Activated CD4-positive, alpha-beta T cell treated with anti-CD3 and anti-CD28 coated beads, Interleukin-2, amount 10 ng/mL, durations not matched to agents 7 days and 5 days (primary cell): ENCODE measurements at regions not wholly inside any gene's neighbourhood (a gene's known extent, or its start where the extent isn't known, plus 50 kb on each side); places are given as distances from the start of the nearest gene placed in this dataset.

ENCODE experiments used
- CTCF ChIA-PET: fragments of 350-600 bp; sonication (Branson Sonifier 250); formaldehyde crosslinking; loops from one replicate; lab custom pipeline; 2021; ENCODE audit warnings: antibody characterized with exemption; lab: Charles Lee
- POLR2A ChIA-PET: fragments of 350-600 bp; sonication (Branson Sonifier 250); formaldehyde crosslinking; loops from one replicate; lab custom pipeline; 2021; ENCODE audit warnings: antibody characterized with exemption; lab: Charles Lee
- DNase-seq: peaks from one replicate; pipeline ENCODE4 v3.0.0-alpha.2; 2020
- H3K27ac Mint-ChIP-seq: one replicate; pipeline ENCODE4 v1.8.0; 2021; ENCODE audit warnings: mild to moderate bottlenecking, moderate library complexity, mixed read lengths
- H3K27me3 Mint-ChIP-seq: one replicate; pipeline ENCODE4 v1.8.0; 2021; ENCODE audit warnings: mixed read lengths
- H3K36me3 Mint-ChIP-seq: one replicate; pipeline ENCODE4 v1.8.0; 2021; ENCODE audit warnings: low read depth, mixed read lengths
- H3K4me1 Mint-ChIP-seq: one replicate; pipeline ENCODE4 v1.8.0; 2021; ENCODE audit warnings: mixed read lengths
- H3K4me3 Mint-ChIP-seq: one replicate; pipeline ENCODE4 v1.8.0; 2021; ENCODE audit warnings: mild to moderate bottlenecking, moderate library complexity, mixed read lengths
- H3K9me3 Mint-ChIP-seq: one replicate; pipeline ENCODE4 v1.8.0; 2021; ENCODE audit warnings: mixed read lengths

GRCh38 chr10:27599546-27599945 lies 95.4 kb downstream of the RAB18 start:
- CTCF ChIA-PET = no interaction called here
- Mint-ChIP-seq H3K27ac (no peak overlapping the region), H3K36me3 (no peaks in the 10 kb centered on the region), H3K9me3 (no peaks in the 10 kb centered on the region), H3K27me3 (peaks cover 20% of the 10 kb centered on the region), H3K4me1 (no peaks in the 10 kb centered on the region), H3K4me3 (no peak overlapping the region)
- POLR2A ChIA-PET = no interaction called here
- no peak for DNase-seq

DNA sequence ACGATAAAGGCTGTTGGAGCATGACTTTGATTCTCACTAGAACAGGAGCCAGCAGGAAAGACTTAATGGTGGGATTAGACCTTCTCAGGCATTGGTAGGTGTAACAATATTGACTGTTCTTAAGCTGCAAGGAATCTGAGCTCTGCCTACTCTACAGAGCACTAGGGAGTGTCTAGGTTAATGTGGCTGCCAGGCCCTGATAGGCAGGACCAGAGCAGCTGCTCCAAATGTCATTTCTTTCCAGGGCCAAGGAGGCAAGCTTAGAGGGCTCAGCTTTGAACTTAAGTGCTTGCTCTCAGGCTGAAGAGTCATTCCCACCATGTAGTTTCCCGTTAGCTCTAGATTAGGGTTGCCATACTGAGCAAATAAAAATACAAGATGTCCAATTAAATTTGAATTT lies 96.8 kb downstream of the RAB18 start:
- Mint-ChIP-seq H3K27me3 (peaks cover 19% of the 10 kb centered on the region), H3K4me1 (no peaks in the 10 kb centered on the region), H3K4me3 (no peak overlapping the region), H3K9me3 (no peaks in the 10 kb centered on the region), H3K36me3 (no peaks in the 10 kb centered on the region), H3K27ac (no peak overlapping the region)
- ChIA-PET CTCF (interaction anchor here (0.5 kb wide), 2 partner anchors 1031 to 1839 kb away, joined by 3 to 5 read pairs; no protein-coding TSS in a partner anchor), POLR2A (no interaction called here)
- DNase-seq = no peak

GRCh38 chr10:27601503-27601902 lies 97.4 kb downstream of the RAB18 start:
- no peaks in the 10 kb centered on the region for H3K4me1 Mint-ChIP-seq
- ChIA-PET POLR2A (no interaction called here), CTCF (interaction anchor here (0.5 kb wide), 1 partner anchor 1030 kb away, joined by 5 read pairs; no protein-coding TSS in a partner anchor)
- H3K27ac Mint-ChIP-seq = no peak overlapping the region
- peaks cover 14% of the 10 kb centered on the region for H3K27me3 Mint-ChIP-seq
- no peaks in the 10 kb centered on the region for H3K36me3 Mint-ChIP-seq
- no peak overlapping the region for H3K4me3 Mint-ChIP-seq
- DNase-seq = no peak
- no peaks in the 10 kb centered on the region for H3K9me3 Mint-ChIP-seq

DNA sequence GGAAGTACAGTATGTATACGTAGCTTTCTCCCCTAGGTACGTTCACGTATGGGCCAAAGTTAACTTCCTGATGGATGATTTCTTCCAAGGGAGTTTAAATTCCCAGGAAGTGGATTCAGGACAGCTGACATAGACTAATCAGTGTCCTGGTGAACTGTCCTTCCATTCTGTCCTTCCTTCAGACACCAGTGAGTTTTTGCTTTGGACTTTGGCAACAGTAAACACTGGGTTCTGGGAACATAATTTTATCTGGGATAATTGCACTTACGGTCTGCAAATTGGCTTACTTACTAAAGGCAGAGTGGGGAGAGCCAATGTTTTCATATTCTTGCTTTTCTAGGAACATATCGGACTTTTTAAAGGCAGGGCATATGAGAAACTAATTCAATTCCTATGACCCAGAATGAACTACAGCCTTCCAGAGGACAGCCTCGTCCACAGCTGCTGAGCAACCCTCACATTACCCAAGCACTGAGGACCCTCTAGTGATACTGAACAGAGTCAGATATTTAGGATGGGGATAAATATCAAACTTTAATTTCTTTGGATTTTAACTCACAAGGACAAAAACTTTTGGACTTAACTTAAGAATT lies 97.9 kb downstream of the RAB18 start:
- H3K36me3 Mint-ChIP-seq = no peaks in the 10 kb centered on the region
- DNase-seq = no peak
- H3K27ac Mint-ChIP-seq = no peak overlapping the region
- ChIA-PET POLR2A (no interaction called here), CTCF (no interaction called here)
- no peaks in the 10 kb centered on the region for H3K9me3 Mint-ChIP-seq
- no peaks in the 10 kb centered on the region for H3K4me1 Mint-ChIP-seq
- H3K27me3 Mint-ChIP-seq = peaks cover 8% of the 10 kb centered on the region
- no peak overlapping the region for H3K4me3 Mint-ChIP-seq

DNA sequence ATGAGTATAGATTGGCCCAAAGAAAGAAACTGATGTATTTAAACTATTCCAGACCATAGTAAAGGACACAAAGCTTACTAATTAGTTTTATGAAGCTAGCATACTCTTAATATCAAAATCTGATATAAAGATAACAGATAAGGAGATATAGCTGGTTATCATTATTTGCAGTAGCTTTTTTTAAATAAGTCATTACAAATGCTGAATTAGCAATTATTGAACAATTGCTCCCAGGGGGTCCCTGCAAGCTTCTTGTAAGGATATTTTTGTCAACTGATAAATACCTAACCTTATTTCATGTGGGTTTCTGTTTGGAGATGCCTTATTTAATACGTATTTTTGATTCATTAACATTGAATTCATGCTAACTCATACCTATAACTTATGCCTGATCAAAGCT lies 99.0 kb downstream of the RAB18 start:
- H3K4me1 Mint-ChIP-seq = peaks cover 2% of the 10 kb centered on the region
- H3K9me3 Mint-ChIP-seq = no peaks in the 10 kb centered on the region
- peaks cover 7% of the 10 kb centered on the region for H3K27me3 Mint-ChIP-seq
- CTCF ChIA-PET = interaction anchor here (0.6 kb wide), 1 partner anchor 642 kb away, joined by 3 read pairs; no protein-coding TSS in a partner anchor
- DNase-seq = no peak
- H3K27ac Mint-ChIP-seq = no peak overlapping the region
- H3K36me3 Mint-ChIP-seq = no peaks in the 10 kb centered on the region
- POLR2A ChIA-PET = no interaction called here
- no peak overlapping the region for H3K4me3 Mint-ChIP-seq

GRCh38 chr10:27605318-27605717 lies 101.2 kb downstream of the RAB18 start:
- POLR2A ChIA-PET = no interaction called here
- CTCF ChIA-PET = interaction anchor here (1.0 kb wide), 1 partner anchor 26 kb away, joined by 3 read pairs; no protein-coding TSS in a partner anchor

GRCh38 chr10:27607591-27607990 lies 103.5 kb downstream of the RAB18 start:
- no peak for DNase-seq
- Mint-ChIP-seq H3K36me3 (no peaks in the 10 kb centered on the region), H3K4me1 (peaks cover 4% of the 10 kb centered on the region), H3K4me3 (no peak overlapping the region), H3K27ac (no peak overlapping the region), H3K9me3 (no peaks in the 10 kb centered on the region), H3K27me3 (peaks cover 3% of the 10 kb centered on the region)
- POLR2A ChIA-PET = no interaction called here
- CTCF ChIA-PET = no interaction called here

More at GRCh38 chr10:27605318-27605717, 101.2 kb downstream of the RAB18 start:
- Mint-ChIP-seq H3K27me3 (no peaks in the 10 kb centered on the region), H3K36me3 (no peaks in the 10 kb centered on the region), H3K4me1 (peaks cover 4% of the 10 kb centered on the region), H3K27ac (no peak overlapping the region), H3K4me3 (no peak overlapping the region), H3K9me3 (no peaks in the 10 kb centered on the region)
- no peak for DNase-seq

- Mint-ChIP-seq H3K4me3 (no peak overlapping the region), H3K27me3 (peaks cover 3% of the 10 kb centered on the region), H3K9me3 (no peaks in the 10 kb centered on the region), H3K27ac (no peak overlapping the region), H3K4me1 (peaks cover 4% of the 10 kb centered on the region), H3K36me3 (no peaks in the 10 kb centered on the region)
- ChIA-PET CTCF (no interaction called here), POLR2A (no interaction called here)
- DNase-seq = no peak
Observed at GRCh38 chr10:27611236-27611635, 107.1 kb downstream of the RAB18 start.

DNA sequence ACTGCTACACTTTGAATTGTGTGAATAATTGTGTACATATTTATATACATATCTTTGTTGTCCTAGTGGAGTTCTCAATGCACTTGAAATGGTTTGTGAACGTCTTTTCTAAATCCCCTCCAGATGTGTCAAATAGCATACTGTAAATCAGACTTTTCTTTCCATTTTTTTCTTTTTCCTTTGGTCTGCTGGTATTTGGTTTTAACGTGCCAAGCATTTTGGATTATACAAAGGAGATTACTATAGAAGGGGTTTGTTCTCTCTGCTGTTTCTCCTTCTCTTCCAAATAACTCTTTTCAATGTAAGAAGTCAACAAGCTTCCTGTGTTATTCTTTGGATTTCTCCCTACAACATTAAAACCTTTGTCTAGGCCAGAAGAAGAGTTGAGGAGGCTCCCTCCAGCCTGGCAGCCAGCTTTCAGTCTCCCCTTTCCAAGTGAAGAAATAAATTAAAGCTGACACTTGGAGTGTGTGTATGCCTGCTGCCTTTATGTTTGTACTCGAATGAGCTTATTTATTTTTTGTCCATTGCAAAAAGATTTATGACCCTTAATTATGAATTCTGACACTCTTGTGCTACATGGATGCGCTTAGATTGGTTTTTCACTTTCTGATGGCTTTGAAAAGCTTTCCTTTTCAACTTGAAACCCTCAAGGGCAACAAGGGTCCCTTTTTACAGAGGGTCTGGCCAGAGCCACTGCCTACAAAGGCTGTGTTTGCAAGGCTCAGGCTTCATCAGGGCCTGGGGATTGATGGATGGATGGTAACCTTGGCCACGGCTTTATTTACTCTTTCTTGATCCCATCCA lies 107.8 kb downstream of the RAB18 start:
- peaks cover 3% of the 10 kb centered on the region for H3K27me3 Mint-ChIP-seq
- H3K9me3 Mint-ChIP-seq = no peaks in the 10 kb centered on the region
- no peak for DNase-seq
- peaks cover 4% of the 10 kb centered on the region for H3K4me1 Mint-ChIP-seq
- CTCF ChIA-PET = no interaction called here
- H3K27ac Mint-ChIP-seq = no peak overlapping the region
- H3K36me3 Mint-ChIP-seq = no peaks in the 10 kb centered on the region
- H3K4me3 Mint-ChIP-seq = no peak overlapping the region
- POLR2A ChIA-PET = no interaction called here

DNA sequence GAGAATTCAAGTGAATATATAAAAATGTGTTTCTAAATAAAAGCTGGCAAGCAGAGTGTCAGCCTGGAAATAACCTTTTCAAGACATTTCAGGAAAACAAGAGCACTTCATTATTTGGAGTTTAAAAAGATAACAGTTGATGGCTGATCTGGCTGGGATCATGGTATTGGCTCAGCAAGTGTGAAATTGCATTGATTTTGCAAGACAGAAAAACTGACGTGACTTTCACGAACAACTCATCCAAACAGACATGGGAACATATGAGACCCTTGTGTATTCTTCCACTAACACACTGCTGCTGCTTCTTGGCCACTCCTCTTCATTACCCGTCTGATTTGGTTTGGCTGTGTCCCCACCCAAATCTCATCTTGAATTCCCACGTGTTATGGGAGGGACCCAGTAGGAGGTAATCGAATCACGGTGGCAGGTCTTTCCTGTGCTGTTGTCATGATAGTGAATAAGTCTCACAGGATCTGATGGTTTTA lies 108.5 kb downstream of the RAB18 start:
- Mint-ChIP-seq H3K4me3 (no peak overlapping the region), H3K27ac (no peak overlapping the region), H3K9me3 (no peaks in the 10 kb centered on the region), H3K27me3 (peaks cover 3% of the 10 kb centered on the region), H3K36me3 (no peaks in the 10 kb centered on the region), H3K4me1 (peaks cover 4% of the 10 kb centered on the region)
- DNase-seq = no peak
- CTCF ChIA-PET = interaction anchor here (0.6 kb wide), 1 partner anchor 189 kb away, joined by 3 read pairs; no protein-coding TSS in a partner anchor
- POLR2A ChIA-PET = no interaction called here

DNA sequence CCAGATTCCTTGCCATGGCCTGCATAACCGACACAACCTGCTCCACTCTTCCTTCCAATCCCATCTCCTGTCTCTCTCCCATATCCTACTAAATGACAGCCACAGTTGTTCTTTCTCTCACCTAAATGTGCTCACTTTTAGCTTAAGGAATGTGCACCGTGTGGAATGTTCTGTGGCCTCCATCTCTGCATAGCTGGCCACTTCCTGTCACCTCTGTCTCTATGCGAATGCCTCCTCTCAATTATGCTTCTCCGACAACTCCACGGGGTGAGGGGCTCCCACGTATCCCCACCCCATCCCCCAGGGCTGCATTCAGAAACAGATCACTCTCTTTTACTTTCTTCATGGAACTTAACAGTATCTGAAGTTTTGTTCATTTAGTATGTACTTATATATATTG lies 110.7 kb downstream of the RAB18 start:
- CTCF ChIA-PET = no interaction called here
- POLR2A ChIA-PET = no interaction called here
- H3K27me3 Mint-ChIP-seq = peaks cover 3% of the 10 kb centered on the region

DNA sequence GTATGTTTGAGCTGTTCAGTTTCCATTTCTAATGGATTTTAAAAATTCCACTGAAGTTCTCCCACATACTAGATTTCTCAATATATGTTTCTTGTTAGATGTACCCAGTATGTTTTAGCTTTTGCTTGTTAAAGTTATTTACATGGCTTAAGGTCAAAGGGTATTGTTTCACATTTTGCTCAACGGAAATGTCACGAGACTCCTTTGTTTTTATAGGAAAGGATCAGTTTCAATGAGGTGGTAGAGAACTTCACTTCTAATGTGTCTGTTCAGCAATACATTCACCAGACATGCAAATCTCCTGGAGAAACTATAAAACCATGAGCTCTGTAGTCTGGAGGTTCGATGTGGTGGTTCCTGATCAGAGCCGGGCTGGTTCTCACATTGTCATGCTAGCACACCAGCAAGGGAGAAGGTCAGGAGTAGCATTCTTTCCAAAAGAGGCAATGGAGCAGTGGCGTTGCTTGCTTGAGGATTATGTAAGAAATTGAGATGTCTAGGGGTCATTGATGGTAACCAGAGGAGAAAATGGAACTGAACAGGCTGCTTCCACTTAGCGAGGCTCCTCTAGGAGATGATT lies 114.0 kb downstream of the RAB18 start:
- Mint-ChIP-seq H3K27ac (no peak overlapping the region), H3K36me3 (no peaks in the 10 kb centered on the region), H3K4me3 (no peak overlapping the region), H3K9me3 (no peaks in the 10 kb centered on the region), H3K4me1 (no peaks in the 10 kb centered on the region), H3K27me3 (peaks cover 5% of the 10 kb centered on the region)
- ChIA-PET POLR2A (no interaction called here), CTCF (no interaction called here)
- no peak for DNase-seq

More for the DNA sequence above, 110.7 kb downstream of the RAB18 start:
- Mint-ChIP-seq H3K4me1 (no peaks in the 10 kb centered on the region), H3K4me3 (no peak overlapping the region), H3K9me3 (no peaks in the 10 kb centered on the region), H3K27ac (no peak overlapping the region), H3K36me3 (no peaks in the 10 kb centered on the region)
- no peak for DNase-seq

DNA sequence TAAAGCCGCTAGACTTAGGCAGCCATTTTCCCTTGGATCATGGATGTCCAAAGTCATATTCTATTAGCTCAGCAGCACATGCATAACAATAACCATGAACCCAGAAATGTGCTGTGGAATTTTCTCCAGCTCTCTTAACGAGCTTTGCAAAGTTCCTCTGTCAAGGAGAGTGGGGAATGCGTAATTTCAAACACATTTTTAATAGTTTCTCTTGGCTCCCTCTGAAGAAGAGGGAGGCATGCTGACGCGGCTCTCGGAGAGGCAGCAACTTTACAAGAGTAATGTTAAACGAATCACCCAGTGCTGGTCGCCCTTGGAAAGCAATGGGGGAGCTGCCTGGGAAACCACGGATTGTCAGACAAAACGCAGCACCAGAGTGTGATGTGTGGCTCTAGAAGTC lies 114.8 kb downstream of the RAB18 start:
- peaks cover 5% of the 10 kb centered on the region for H3K27me3 Mint-ChIP-seq

More for the DNA sequence above, 114.8 kb downstream of the RAB18 start:
- Mint-ChIP-seq H3K4me1 (no peaks in the 10 kb centered on the region), H3K36me3 (no peaks in the 10 kb centered on the region), H3K27ac (no peak overlapping the region), H3K9me3 (no peaks in the 10 kb centered on the region), H3K4me3 (no peak overlapping the region)
- ChIA-PET CTCF (no interaction called here), POLR2A (no interaction called here)
- DNase-seq = no peak
